HepG2 (cell line): ENCODE measurements at regions not wholly inside any gene's neighbourhood (a gene's known extent, or its start where the extent isn't known, plus 50 kb on each side); places are given as distances from the start of the nearest gene placed in this dataset.

Experiments used
- AKNA ChIP-seq: sonication (generic); formaldehyde crosslinking; IDR thresholded peaks from 2 replicates; pipeline ENCODE4 v1.4.0; 2020; ENCODE audit warnings: missing genetic modification reagents, borderline replicate concordance
- JUND ChIP-seq: sonication (generic); formaldehyde crosslinking; IDR thresholded peaks from 2 replicates; pipeline ENCODE4 v1.8.0; 2022; ENCODE audit warnings: mild to moderate bottlenecking, missing genetic modification reagents
- KLF13 ChIP-seq: sonication (generic); formaldehyde crosslinking; IDR thresholded peaks from 2 replicates; pipeline ENCODE4 v1.4.0; 2020; ENCODE audit warnings: mild to moderate bottlenecking, missing genetic modification reagents
- RORA ChIP-seq: sonication (generic); formaldehyde crosslinking; IDR thresholded peaks from 2 replicates; pipeline ENCODE4 v1.5.0; 2020; ENCODE audit warnings: mild to moderate bottlenecking, missing genetic modification reagents, moderate library complexity
- SNAPC4 ChIP-seq: sonication (generic); formaldehyde crosslinking; IDR thresholded peaks from 2 replicates; pipeline ENCODE4 v1.4.0; 2020; ENCODE audit warnings: mild to moderate bottlenecking, missing genetic modification reagents
- SP5 ChIP-seq: IDR thresholded peaks from 2 replicates; pipeline ENCODE4 v1.6.1; 2016; ENCODE audit warnings: low read depth, borderline replicate concordance
- SRY ChIP-seq: sonication (generic); formaldehyde crosslinking; IDR thresholded peaks from 2 replicates; pipeline ENCODE4 v1.8.0; 2022; ENCODE audit warnings: mild to moderate bottlenecking, missing genetic modification reagents
- THAP7 ChIP-seq: sonication (generic); formaldehyde crosslinking; IDR thresholded peaks from 2 replicates; pipeline ENCODE4 v1.8.1; 2023; ENCODE audit warnings: mild to moderate bottlenecking, missing genetic modification reagents
- THRA ChIP-seq: sonication (generic); formaldehyde crosslinking; IDR thresholded peaks from 2 replicates; pipeline ENCODE4 v1.4.0; 2020; ENCODE audit warnings: missing genetic modification reagents, borderline replicate concordance
- ZFP41 ChIP-seq: sonication (generic); formaldehyde crosslinking; IDR thresholded peaks from 2 replicates; pipeline ENCODE4 v1.4.0; 2020; ENCODE audit warnings: mild to moderate bottlenecking, missing genetic modification reagents, borderline replicate concordance
- ZNF251 ChIP-seq: sonication (generic); formaldehyde crosslinking; IDR thresholded peaks from 2 replicates; pipeline ENCODE4 v1.9.0; 2021; ENCODE audit warnings: mild to moderate bottlenecking, missing genetic modification reagents

- TF ChIP-seq AKNA (CRISPR knock-in tag) (no peak), KLF13 (CRISPR knock-in tag) (no peak), THAP7 (CRISPR knock-in tag) (no peak), SNAPC4 (no peak), THRA (no peak), SRY (CRISPR knock-in tag) (no peak), SP5 (CRISPR knock-in tag) (no peak), RORA (CRISPR knock-in tag) (no peak), ZFP41 (CRISPR knock-in tag) (no peak), ZNF251 (CRISPR knock-in tag) (no peak), JUND (no peak)
Measured at GRCh38 chr12:61564466-61564865, 695.7 kb upstream of the USP15 start (continued).
